ENCODE measurements at regions not wholly inside any gene's neighbourhood (a gene's known extent, or its start where the extent isn't known, plus 50 kb on each side); places are given as distances from the start of the nearest gene placed in this dataset.
"Not testable (repeated sequence)": the region's sequence is repeated elsewhere in the genome, so short reads cannot be mapped to it uniquely, and the experiment has no call there.

GRCh38 chr13:74243637-74244526 is 109.7 kb upstream of the KLF12 start:
- DNase-seq (ENCODE audit: low read depth), result peak; percentile 54

GRCh38 chr13:74241343-74241742 is 107.1 kb upstream of the KLF12 start:
- DNase-seq (ENCODE audit: low read depth), result not testable (repeated sequence)

GRCh38 chr13:74230984-74231501 is 96.8 kb upstream of the KLF12 start:
- no peak for DNase-seq (ENCODE audit: low read depth)

- DNase-seq (ENCODE audit: low read depth), result no peak
Observed at GRCh38 chr13:74229242-74229641, 95.0 kb upstream of the KLF12 start.

GRCh38 chr13:74227476-74228158 is 93.4 kb upstream of the KLF12 start:
- no peak for DNase-seq (ENCODE audit: low read depth)

GRCh38 chr13:74226791-74227475 is 92.7 kb upstream of the KLF12 start:
- peak; percentile 84 for DNase-seq (ENCODE audit: low read depth)

- no peak for DNase-seq (ENCODE audit: low read depth)
Observed at GRCh38 chr13:74221752-74222151, 87.5 kb upstream of the KLF12 start.

- DNase-seq (ENCODE audit: low read depth), result no peak
Observed at GRCh38 chr13:74219566-74219965, 85.4 kb upstream of the KLF12 start.

- DNase-seq (ENCODE audit: low read depth), result no peak
Observed at GRCh38 chr13:74218291-74218690, 84.1 kb upstream of the KLF12 start.

- DNase-seq (ENCODE audit: low read depth), result peak; percentile 61
Observed at GRCh38 chr13:74217811-74218210, 83.6 kb upstream of the KLF12 start.

GRCh38 chr13:74215420-74215819 is 81.2 kb upstream of the KLF12 start:
- DNase-seq (ENCODE audit: low read depth), result no peak

- DNase-seq (ENCODE audit: low read depth), result no peak
Observed at GRCh38 chr13:74214321-74214720, 80.1 kb upstream of the KLF12 start.

- DNase-seq (ENCODE audit: low read depth), result peak; percentile 95
Observed at GRCh38 chr13:74210693-74211393, 76.6 kb upstream of the KLF12 start.

GRCh38 chr13:74206855-74207254 is 72.7 kb upstream of the KLF12 start:
- DNase-seq (ENCODE audit: low read depth), result no peak

GRCh38 chr13:74206061-74206561 is 71.9 kb upstream of the KLF12 start:
- DNase-seq (ENCODE audit: low read depth), result peak; percentile 95

- no peak for DNase-seq (ENCODE audit: low read depth)
Observed at GRCh38 chr13:74205313-74205690, 71.1 kb upstream of the KLF12 start.

GRCh38 chr13:74204602-74205312 is 70.6 kb upstream of the KLF12 start:
- DNase-seq (ENCODE audit: low read depth), result no peak

GRCh38 chr13:74203576-74203975 is 69.4 kb upstream of the KLF12 start:
- DNase-seq (ENCODE audit: low read depth), result no peak

GRCh38 chr13:74202129-74202813 is 68.1 kb upstream of the KLF12 start:
- no peak for DNase-seq (ENCODE audit: low read depth)

- no peak for DNase-seq (ENCODE audit: low read depth)
Observed at GRCh38 chr13:74201530-74201929, 67.3 kb upstream of the KLF12 start.
